ENCODE measurements at regions not wholly inside any gene's neighbourhood (a gene's known extent, or its start where the extent isn't known, plus 50 kb on each side); places are given as distances from the start of the nearest gene placed in this dataset.

GRCh38 chr2:180910831-180911665 lies 69.4 kb upstream of the UBE2E3 start:
- no peak for TF ChIP-seq CTCF (conservative IDR thresholded peaks at IDR 0.05 in 1 of 2, IDR thresholded peaks at IDR 0.05 in 1 of 2; ENCODE audit: extremely low read depth in 1 of 2, insufficient read depth in 1 of 2, low read depth in 1 of 2, low read length in 2 of 2)
- TF ChIP-seq EZH2 (IDR thresholded peaks at IDR 0.05; ENCODE audit: borderline replicate concordance, low read length): no peak

All from mammary epithelial cell (primary cell).